ENCODE measurements at regions not wholly inside any gene's neighbourhood (a gene's known extent, or its start where the extent isn't known, plus 50 kb on each side); places are given as distances from the start of the nearest gene placed in this dataset.

- ATAC-seq: peak; percentile 28 to 68 (median 56)
Observed at GRCh38 chr20:48287021-48287494, 501.8 kb upstream of the SULF2 start.

GRCh38 chr20:48286601-48287000, 501.3 kb upstream of the SULF2 start:
- no peaks in the 10 kb centered on the region for H3K27me3 ChIP-seq
- H3K27ac ChIP-seq: peak overlapping the region in 2 of 3 donors; percentile 20
- intact Hi-C loops (cut with DNase I): no loop called here
- peaks cover 0 to 34% (median 0%) of the 10 kb centered on the region in 4 donors for H3K4me1 ChIP-seq
- WGBS (ENCODE audit: insufficient coverage, low coverage, low lambda C conversion rate, missing lambda C conversion rate): 80% methylated on average over 1 of the region's 1 CpG
- no peaks in the 10 kb centered on the region for H3K9me3 ChIP-seq
- no peak overlapping the region for H3K4me3 ChIP-seq
- DNase-seq (no peak), ATAC-seq (no peak)
- no peaks in the 10 kb centered on the region for H3K36me3 ChIP-seq
- TF ChIP-seq POLR2A (IDR thresholded peaks at IDR 0.05) (no peak), CTCF (IDR thresholded peaks at IDR 0.05) (no peak)

More at GRCh38 chr20:48287021-48287494, 501.8 kb upstream of the SULF2 start:
- no peak for TF ChIP-seq POLR2A (IDR thresholded peaks at IDR 0.05)
- TF ChIP-seq CTCF (IDR thresholded peaks at IDR 0.05): no peak
- intact Hi-C loops (cut with DNase I): no loop called here
- 19% methylated on average over 3 of the region's 7 CpGs for WGBS (ENCODE audit: insufficient coverage, low coverage, low lambda C conversion rate, missing lambda C conversion rate)
- Histone ChIP-seq H3K27me3 (no peaks in the 10 kb centered on the region), H3K27ac (peak overlapping the region in 1 of 3 donors; percentile 20), H3K9me3 (no peaks in the 10 kb centered on the region), H3K4me1 (peaks cover 0 to 34% (median 0%) of the 10 kb centered on the region in 4 donors), H3K36me3 (no peaks in the 10 kb centered on the region), H3K4me3 (no peak overlapping the region)
- no peak for DNase-seq

- H3K4me3 ChIP-seq: no peak overlapping the region
- H3K9me3 ChIP-seq: no peaks in the 10 kb centered on the region
- DNase-seq (no peak), ATAC-seq (peak in 2 of 4 donors; percentile 11 to 71)
- H3K4me1 ChIP-seq: peaks cover 0 to 34% (median 0%) of the 10 kb centered on the region in 4 donors
- no peaks in the 10 kb centered on the region for H3K36me3 ChIP-seq
- peak overlapping the region in 1 of 3 donors; percentile 50 for H3K27ac ChIP-seq
- TF ChIP-seq CTCF (IDR thresholded peaks at IDR 0.05): no peak
- no peak for TF ChIP-seq POLR2A (IDR thresholded peaks at IDR 0.05)
- intact Hi-C loops (cut with DNase I): no loop called here
- H3K27me3 ChIP-seq: no peaks in the 10 kb centered on the region
- WGBS (ENCODE audit: insufficient coverage, low coverage, low lambda C conversion rate, missing lambda C conversion rate): 22% methylated on average over 1 of the region's 1 CpG
Observed at GRCh38 chr20:48285656-48286055, 500.4 kb upstream of the SULF2 start.

- intact Hi-C loops (cut with DNase I): no loop called here
- 90% methylated on average over 2 of the region's 2 CpGs for WGBS (ENCODE audit: insufficient coverage, low coverage, low lambda C conversion rate, missing lambda C conversion rate)
- no peak for DNase-seq
- no peak for ATAC-seq
- H3K9me3 ChIP-seq: no peaks in the 10 kb centered on the region
- TF ChIP-seq POLR2A (IDR thresholded peaks at IDR 0.05) (no peak), CTCF (IDR thresholded peaks at IDR 0.05) (no peak)
- H3K27me3 ChIP-seq: no peaks in the 10 kb centered on the region
- H3K36me3 ChIP-seq: no peaks in the 10 kb centered on the region
- H3K27ac ChIP-seq: no peak overlapping the region
- H3K4me3 ChIP-seq: no peak overlapping the region
- H3K4me1 ChIP-seq: peaks cover 0 to 34% (median 0%) of the 10 kb centered on the region in 4 donors
Observed at GRCh38 chr20:48284837-48285236, 499.6 kb upstream of the SULF2 start.

- 74% methylated on average over 4 of the region's 4 CpGs for WGBS (ENCODE audit: insufficient coverage, low coverage, low lambda C conversion rate, missing lambda C conversion rate)
- intact Hi-C loops (cut with DNase I): no loop called here
Observed at GRCh38 chr20:48284315-48284714, 499.0 kb upstream of the SULF2 start.

More at GRCh38 chr20:48284315-48284714, 499.0 kb upstream of the SULF2 start:
- Histone ChIP-seq H3K4me3 (no peak overlapping the region), H3K27me3 (no peaks in the 10 kb centered on the region), H3K9me3 (no peaks in the 10 kb centered on the region), H3K27ac (no peak overlapping the region), H3K4me1 (peaks cover 0 to 34% (median 0%) of the 10 kb centered on the region in 4 donors), H3K36me3 (no peaks in the 10 kb centered on the region)
- TF ChIP-seq POLR2A (IDR thresholded peaks at IDR 0.05) (no peak), CTCF (IDR thresholded peaks at IDR 0.05) (no peak)
- ATAC-seq: no peak
- DNase-seq: no peak

All from right lobe of liver (tissue), 6 donors.